CD4-positive, alpha-beta T cell (primary cell): ENCODE measurements at regions not wholly inside any gene's neighbourhood (a gene's known extent, or its start where the extent isn't known, plus 50 kb on each side); places are given as distances from the start of the nearest gene placed in this dataset.

Source experiments
- ATAC-seq: fragments of 200-7000 bp; cut with Tn5 transposase; one replicate; pipeline ENCODE4 v1.10.0; 2022; ENCODE audit warnings: mild to moderate bottlenecking; ENCODE audit not compliant: poor library complexity
- CTCF ChIA-PET: fragments of 350-600 bp; sonication (Branson Sonifier 250); formaldehyde crosslinking; loops from one replicate; lab custom pipeline; 2021; ENCODE audit warnings: antibody characterized with exemption, inconsistent platforms; lab: Charles Lee
- POLR2A ChIA-PET: fragments of 350-600 bp; sonication (Branson Sonifier 250); formaldehyde crosslinking; loops from one replicate; lab custom pipeline; 2021; ENCODE audit warnings: antibody characterized with exemption, inconsistent platforms; lab: Charles Lee
- DNase-seq, 14 experiments: peaks; one replicate each; pipeline ENCODE4 v3.0.0-alpha.2; 2013 to 2020; ENCODE audit warnings: mixed read lengths in 2 of 14
- H3K27ac ChIP-seq, 2 donors: one replicate each; pipeline versions ENCODE4 v1.5.1 to v1.7.0; 2013; ENCODE audit warnings: low read length in 2 of 2, low read depth in 1 of 2, mild to moderate bottlenecking in 1 of 2
- H3K27me3 ChIP-seq, 2 experiments: 1 replicate in 1 of 2; 2 replicates in 1 of 2; pipeline versions ENCODE4 v1.6.1 to v1.7.0; 2013; ENCODE audit warnings: low read length in 2 of 2, control low read depth in 1 of 2, mild to moderate bottlenecking in 1 of 2, moderate library complexity in 1 of 2; ENCODE audit not compliant: insufficient read depth in 2 of 2, control insufficient read depth in 1 of 2
- H3K36me3 ChIP-seq: one replicate; pipeline ENCODE4 v1.6.1; 2013; ENCODE audit warnings: low read length, control low read depth; ENCODE audit not compliant: insufficient read depth
- H3K4me1 ChIP-seq: one replicate; pipeline ENCODE4 v1.6.1; 2013; ENCODE audit warnings: low read length, control low read depth; ENCODE audit not compliant: insufficient read depth
- H3K4me3 ChIP-seq: one replicate; pipeline ENCODE4 v1.5.1; 2013; ENCODE audit warnings: mild to moderate bottlenecking, low read length, moderate library complexity
- H3K9me3 ChIP-seq, 2 experiments: 1 replicate in 1 of 2; 2 replicates in 1 of 2; pipeline versions ENCODE4 v1.6.1 to v1.7.0; 2013; ENCODE audit warnings: low read length in 2 of 2, mild to moderate bottlenecking in 2 of 2, control low read depth in 1 of 2, moderate library complexity in 1 of 2; ENCODE audit not compliant: control insufficient read depth in 1 of 2, insufficient read depth in 1 of 2
- H3K27ac Mint-ChIP-seq: one replicate; pipeline ENCODE4 v1.8.0; 2020; ENCODE audit warnings: mixed read lengths
- H3K27me3 Mint-ChIP-seq: one replicate; pipeline ENCODE4 v1.8.0; 2021; ENCODE audit warnings: mixed read lengths
- H3K36me3 Mint-ChIP-seq: one replicate; pipeline ENCODE4 v1.8.0; 2021; ENCODE audit warnings: low read depth, mixed read lengths
- H3K4me1 Mint-ChIP-seq: one replicate; pipeline ENCODE4 v1.8.0; 2021; ENCODE audit warnings: low read depth, mixed read lengths
- H3K4me3 Mint-ChIP-seq: one replicate; pipeline ENCODE4 v1.8.0; 2020; ENCODE audit warnings: mild to moderate bottlenecking, mixed read lengths
- H3K9me3 Mint-ChIP-seq: one replicate; pipeline ENCODE4 v1.8.0; 2020; ENCODE audit warnings: mixed read lengths
- CTCF ChIP-seq: fragments of 200-600 bp; IDR thresholded peaks from one replicate; pipeline ENCODE4 v1.8.0; 2022; ENCODE audit warnings: antibody characterized with exemption, mild to moderate bottlenecking
- intact Hi-C, 2 experiments: fragments of 100-400 bp; cut with DNase I in 1 of 2; cut with micrococcal nuclease in 1 of 2; formaldehyde crosslinking; loops; one replicate each; pipeline versions ENCODE4 v1.15.1 to v1.9.0; 2023 to 2025; cut with DNase I, micrococcal nuclease

- Histone ChIP-seq H3K4me1 (no peaks in the 10 kb centered on the region), H3K36me3 (no peaks in the 10 kb centered on the region), H3K27me3 (peaks cover 5 to 7% of the 10 kb centered on the region in 2 experiments), H3K4me3 (no peak overlapping the region), H3K9me3 (peaks cover 0 to 5% of the 10 kb centered on the region in 2 experiments), H3K27ac (no peak overlapping the region)
- ChIA-PET POLR2A (no interaction called here), CTCF (no interaction called here)
- H3K4me3 Mint-ChIP-seq = no peak overlapping the region
- H3K27me3 Mint-ChIP-seq = peaks cover 31% of the 10 kb centered on the region
- no peaks in the 10 kb centered on the region for H3K4me1 Mint-ChIP-seq
- DNase-seq (no peak), ATAC-seq (no peak)
- intact Hi-C loops = no loop called here
- no peak for TF ChIP-seq CTCF
- no peaks in the 10 kb centered on the region for H3K9me3 Mint-ChIP-seq
- no peaks in the 10 kb centered on the region for H3K36me3 Mint-ChIP-seq
- no peak overlapping the region for H3K27ac Mint-ChIP-seq
Measured at GRCh38 chr2:15058721-15059157, 426.2 kb downstream of the LRATD1 start.

- POLR2A ChIA-PET = no interaction called here
- no peak for TF ChIP-seq CTCF
- H3K9me3 Mint-ChIP-seq = no peaks in the 10 kb centered on the region
- H3K4me1 ChIP-seq = no peaks in the 10 kb centered on the region
- H3K27me3 Mint-ChIP-seq = peaks cover 26% of the 10 kb centered on the region
- H3K36me3 Mint-ChIP-seq = no peaks in the 10 kb centered on the region
- no peak overlapping the region for H3K27ac ChIP-seq
- DNase-seq (no peak), ATAC-seq (no peak)
- H3K27me3 ChIP-seq = peaks cover 5 to 7% of the 10 kb centered on the region in 2 experiments
- no peaks in the 10 kb centered on the region for H3K4me1 Mint-ChIP-seq
- no peak overlapping the region for H3K4me3 Mint-ChIP-seq
- peaks cover 0 to 5% of the 10 kb centered on the region in 2 experiments for H3K9me3 ChIP-seq
- intact Hi-C loops = no loop called here
- no peak overlapping the region for H3K4me3 ChIP-seq
- no peaks in the 10 kb centered on the region for H3K36me3 ChIP-seq
- CTCF ChIA-PET = no interaction called here
- no peak overlapping the region for H3K27ac Mint-ChIP-seq
Measured at GRCh38 chr2:15059870-15060512, 427.5 kb downstream of the LRATD1 start.

- POLR2A ChIA-PET = no interaction called here
- H3K36me3 Mint-ChIP-seq = no peaks in the 10 kb centered on the region
Measured at GRCh38 chr2:15061268-15061667, 428.8 kb downstream of the LRATD1 start.

More at GRCh38 chr2:15061268-15061667, 428.8 kb downstream of the LRATD1 start:
- H3K36me3 ChIP-seq = no peaks in the 10 kb centered on the region
- no peaks in the 10 kb centered on the region for H3K4me1 ChIP-seq
- DNase-seq (no peak), ATAC-seq (no peak)
- no peak overlapping the region for H3K4me3 ChIP-seq
- intact Hi-C loops = no loop called here
- CTCF ChIA-PET = no interaction called here
- peaks cover 19% of the 10 kb centered on the region for H3K27me3 Mint-ChIP-seq
- TF ChIP-seq CTCF = no peak
- H3K9me3 Mint-ChIP-seq = peaks cover 2% of the 10 kb centered on the region
- H3K4me3 Mint-ChIP-seq = no peak overlapping the region
- H3K27ac Mint-ChIP-seq = no peak overlapping the region
- peaks cover 0 to 5% of the 10 kb centered on the region in 2 experiments for H3K9me3 ChIP-seq
- H3K4me1 Mint-ChIP-seq = no peaks in the 10 kb centered on the region
- H3K27me3 ChIP-seq = peaks cover 5 to 7% of the 10 kb centered on the region in 2 experiments
- no peak overlapping the region for H3K27ac ChIP-seq
